NOMO-1 (cell line): ENCODE measurements at regions not wholly inside any gene's neighbourhood (a gene's known extent, or its start where the extent isn't known, plus 50 kb on each side); places are given as distances from the start of the nearest gene placed in this dataset.

ENCODE experiments used
- DNase-seq, 2 experiments: peaks; one replicate each; lab custom pipeline; 2025; ENCODE audit not compliant: unreplicated experiment in 2 of 2; lab: John Stamatoyannopoulos, UW

GRCh38 chr13:104289400-104289799, 1223.2 kb upstream of the SLC10A2 start:
- DNase-seq, result no peak

GRCh38 chr13:104288496-104288895, 1222.3 kb upstream of the SLC10A2 start:
- no peak for DNase-seq

DNA sequence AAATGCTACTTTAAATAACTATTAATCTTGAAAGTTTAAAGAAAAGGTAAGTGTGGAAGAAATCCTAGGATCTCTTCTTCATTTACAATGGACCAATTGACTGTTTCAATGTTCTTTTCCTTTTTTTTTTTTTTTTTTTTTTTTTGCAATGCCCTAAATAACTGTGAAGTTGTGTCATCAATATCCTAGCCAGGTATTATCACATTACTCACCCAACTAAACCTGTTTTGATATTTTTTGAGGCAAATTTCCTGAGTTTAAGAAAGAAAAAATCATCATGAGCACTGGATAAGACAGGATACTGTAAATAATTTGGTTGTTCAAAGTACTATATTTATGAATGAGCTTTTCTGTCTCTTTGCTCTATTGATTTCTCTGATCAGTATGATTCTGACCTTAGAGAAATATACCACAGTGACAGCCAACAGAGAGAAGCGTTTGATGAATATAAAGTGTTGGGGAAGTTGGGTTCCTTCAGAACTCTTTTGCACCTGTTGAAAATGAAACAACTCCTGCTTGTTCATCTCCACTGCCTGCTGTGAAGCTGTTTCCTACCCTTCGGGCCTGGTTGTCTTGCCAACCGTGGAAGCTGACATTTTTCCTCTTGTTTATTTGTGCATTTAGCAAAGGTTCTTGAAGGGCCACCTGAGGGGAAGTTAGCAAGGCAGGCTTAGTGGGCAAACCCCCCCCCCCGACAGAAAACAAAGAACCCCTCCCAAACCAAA, 1220.5 kb upstream of the SLC10A2 start:
- no peak for DNase-seq

GRCh38 chr13:104281910-104282309, 1215.7 kb upstream of the SLC10A2 start:
- no peak for DNase-seq

- no peak for DNase-seq
Measured at GRCh38 chr13:104270731-104271130, 1204.5 kb upstream of the SLC10A2 start.

GRCh38 chr13:104267206-104267811, 1201.1 kb upstream of the SLC10A2 start:
- no peak for DNase-seq

DNA sequence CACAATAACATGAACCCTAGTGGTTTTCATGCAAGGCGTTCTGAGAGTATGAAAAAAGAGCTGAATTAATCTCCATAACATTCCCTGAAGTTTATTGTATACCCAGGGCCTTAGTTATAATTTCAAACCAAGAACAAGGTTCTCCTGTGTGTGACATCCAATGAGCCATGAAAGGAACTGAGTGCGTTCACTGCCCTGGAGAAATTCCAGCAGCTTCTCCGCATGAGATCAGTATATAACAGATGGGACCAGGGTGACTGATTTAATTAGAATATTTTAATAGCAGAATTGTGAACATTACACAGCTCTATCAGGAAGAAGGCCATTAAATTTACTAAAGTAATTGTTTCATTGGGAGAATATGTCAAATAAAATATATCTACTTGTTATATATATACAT, 1190.5 kb upstream of the SLC10A2 start:
- no peak for DNase-seq

DNA sequence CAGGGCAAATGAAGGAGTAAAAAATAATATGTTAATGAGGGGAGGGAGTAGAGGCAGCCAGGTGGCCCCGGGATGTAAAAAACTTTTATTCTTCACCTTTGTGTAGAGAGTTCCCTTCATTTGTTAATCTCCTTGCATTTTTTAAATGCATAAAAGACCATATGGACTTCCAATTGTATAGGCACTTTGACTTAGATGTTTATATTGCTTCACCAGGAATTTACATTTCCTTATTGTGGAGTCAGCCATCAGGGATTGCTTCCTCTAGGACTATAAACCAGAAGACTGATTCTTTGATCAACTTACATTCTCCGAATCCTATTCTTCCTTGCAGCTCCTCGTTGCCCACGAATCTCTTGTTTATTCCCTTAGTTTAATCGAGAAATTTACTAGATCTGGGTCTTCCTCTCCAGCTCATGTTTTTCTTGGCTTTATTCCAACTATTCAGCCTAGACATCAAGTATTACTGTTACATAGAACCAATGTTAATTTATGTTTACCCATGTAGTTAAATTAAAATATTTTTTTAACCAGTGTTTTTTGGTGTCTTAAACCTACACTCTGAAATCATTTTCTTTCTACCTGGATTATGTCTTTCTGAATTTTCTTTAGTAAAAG, 1187.0 kb upstream of the SLC10A2 start:
- no peak for DNase-seq

DNA sequence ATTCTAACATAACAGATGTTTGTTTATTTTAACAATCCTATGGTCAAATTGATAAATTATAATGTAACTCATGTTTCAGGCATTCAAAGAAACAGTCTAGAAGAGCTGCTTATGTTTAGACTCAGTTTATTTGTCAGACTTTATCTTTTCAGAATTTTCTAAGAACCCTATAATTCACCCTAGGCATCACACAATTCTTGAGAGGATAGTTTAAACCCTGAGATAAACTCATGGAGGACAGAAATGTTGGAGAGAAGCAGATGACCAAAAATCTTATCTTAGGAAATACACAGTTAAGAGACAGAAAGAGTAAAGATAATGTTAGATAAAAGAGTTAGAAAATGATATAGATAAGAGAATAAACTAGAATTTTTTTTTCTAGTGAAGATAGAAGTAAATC, 1185.7 kb upstream of the SLC10A2 start:
- no peak for DNase-seq

DNA sequence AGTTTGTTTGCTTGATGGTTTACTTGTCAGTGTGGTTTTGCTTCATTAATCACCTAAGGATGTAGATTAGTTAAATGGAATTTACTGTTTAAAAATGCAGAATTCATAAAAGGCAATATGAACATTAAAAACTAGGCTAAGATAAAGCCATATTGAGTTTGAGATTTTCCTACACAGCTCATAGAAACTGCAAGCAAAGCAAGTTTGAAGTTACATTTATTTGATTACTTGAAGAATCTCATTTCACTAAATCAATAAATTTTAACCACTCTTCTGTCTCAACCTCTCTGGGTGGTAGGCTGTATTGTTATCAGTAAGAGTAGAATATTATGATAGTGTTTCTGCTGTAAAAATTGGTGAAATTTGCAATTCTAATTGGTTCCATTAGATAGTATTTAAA, 1180.7 kb upstream of the SLC10A2 start:
- no peak for DNase-seq

DNA sequence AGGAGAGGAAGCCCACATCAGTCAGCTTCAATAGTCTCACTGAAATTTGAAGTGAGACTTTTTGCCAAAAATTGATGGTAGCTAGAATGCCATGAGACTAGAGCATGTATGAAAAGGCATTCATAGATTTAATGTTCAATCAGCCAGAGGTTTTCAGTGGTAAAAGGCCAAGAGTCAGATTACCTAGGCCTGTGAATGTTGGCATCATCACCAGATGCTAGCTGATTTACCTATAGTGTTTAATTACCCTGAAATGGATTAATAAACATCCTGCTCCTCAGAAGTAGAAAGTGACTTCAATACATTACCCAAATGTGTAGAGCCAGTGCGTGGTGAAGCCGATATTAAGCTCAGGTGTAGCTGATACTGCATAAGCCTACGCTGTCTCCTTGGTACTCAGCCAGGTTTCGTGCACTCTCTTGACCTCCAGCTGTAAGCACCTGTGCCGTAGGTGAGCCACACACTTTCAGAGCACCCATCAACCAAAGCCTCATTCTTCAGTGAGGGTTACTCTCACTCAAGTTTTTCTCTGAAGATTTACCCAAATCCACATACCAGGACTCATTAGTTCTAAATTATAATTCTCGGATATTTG, 1140.3 kb upstream of the SLC10A2 start:
- DNase-seq, result no peak

- DNase-seq, result no peak
Measured at GRCh38 chr13:104204177-104204576, 1138.0 kb upstream of the SLC10A2 start.

- DNase-seq, result no peak
Measured at GRCh38 chr13:104198801-104199200, 1132.6 kb upstream of the SLC10A2 start.

DNA sequence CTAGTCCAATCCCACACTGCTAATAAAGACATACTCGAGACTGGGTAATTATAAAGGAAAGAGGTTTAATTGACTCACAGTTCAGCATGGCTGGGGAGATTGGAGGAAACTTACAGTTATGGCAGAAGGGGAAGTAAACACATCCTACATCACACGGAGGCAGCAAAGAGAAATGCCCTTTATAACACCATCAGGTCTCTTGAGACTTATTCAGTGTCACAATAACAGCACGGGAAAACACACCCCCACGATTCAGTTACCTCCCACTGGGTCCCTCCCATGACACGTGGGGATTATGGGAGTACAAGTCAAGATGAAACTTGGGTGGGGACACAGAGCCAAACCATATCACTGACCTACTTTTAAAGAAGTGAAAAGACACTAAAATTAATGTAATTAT, 1130.4 kb upstream of the SLC10A2 start:
- DNase-seq, result no peak

DNA sequence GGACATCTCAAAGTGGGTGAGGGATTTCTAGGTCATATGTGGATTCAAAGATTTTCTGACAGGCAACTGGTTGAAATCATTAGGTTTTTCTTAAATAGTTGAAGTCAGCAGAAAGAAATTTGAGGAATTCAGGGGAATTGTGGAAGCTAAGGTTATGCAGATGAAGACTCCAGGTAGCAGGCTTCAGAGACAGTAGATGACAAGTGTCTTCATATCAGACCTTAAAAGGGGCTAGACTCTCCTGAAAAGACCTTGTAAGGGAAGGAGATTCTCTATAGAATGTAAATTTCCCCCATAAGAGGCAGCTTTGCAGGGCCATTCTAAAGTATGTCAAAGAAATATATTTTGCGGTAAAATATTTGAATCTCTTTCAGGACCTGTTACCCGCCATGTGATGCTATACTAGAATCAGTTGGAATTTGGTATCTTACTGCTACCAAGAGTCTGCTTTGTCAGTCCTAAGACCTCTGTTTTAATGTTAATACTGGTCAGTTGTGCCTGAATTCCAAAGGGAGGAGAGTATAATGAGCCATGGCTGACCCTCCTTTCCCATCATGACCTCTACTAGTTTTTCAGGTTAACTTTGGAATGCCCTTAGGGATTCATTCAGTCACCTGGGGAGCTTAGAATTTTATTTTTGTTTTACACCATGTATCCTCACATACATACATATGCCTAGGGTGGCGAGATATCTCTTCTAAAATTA, 1115.5 kb upstream of the SLC10A2 start:
- DNase-seq, result no peak

DNA sequence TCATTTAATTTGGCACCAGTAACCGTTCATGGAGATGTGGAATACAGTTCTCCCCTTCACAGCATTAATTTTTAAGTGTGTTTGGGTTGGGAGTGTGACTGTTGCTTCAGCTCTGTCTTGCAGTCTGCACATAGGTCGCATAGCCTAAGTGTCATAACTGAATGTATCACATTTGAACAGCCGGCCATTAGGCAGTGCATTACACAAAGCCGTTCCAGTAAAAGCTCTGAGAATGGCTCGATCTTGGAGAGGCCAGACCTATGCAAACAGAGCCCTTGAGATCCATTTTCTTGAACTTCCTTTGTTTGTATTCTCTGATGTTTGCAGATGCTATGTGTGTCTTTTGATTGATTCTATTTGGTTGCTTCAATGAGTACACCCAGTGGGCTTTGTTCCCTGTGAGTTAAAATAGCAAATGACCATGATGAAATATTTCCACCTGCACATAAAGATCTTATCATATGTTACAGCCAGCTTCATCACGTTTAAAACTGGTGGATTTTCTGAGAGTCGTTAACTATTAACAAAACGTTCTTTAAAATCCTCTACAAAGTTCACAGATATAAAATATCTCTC, 1104.9 kb upstream of the SLC10A2 start:
- no peak for DNase-seq

- no peak for DNase-seq
Measured at GRCh38 chr13:104163866-104164630, 1097.8 kb upstream of the SLC10A2 start.

DNA sequence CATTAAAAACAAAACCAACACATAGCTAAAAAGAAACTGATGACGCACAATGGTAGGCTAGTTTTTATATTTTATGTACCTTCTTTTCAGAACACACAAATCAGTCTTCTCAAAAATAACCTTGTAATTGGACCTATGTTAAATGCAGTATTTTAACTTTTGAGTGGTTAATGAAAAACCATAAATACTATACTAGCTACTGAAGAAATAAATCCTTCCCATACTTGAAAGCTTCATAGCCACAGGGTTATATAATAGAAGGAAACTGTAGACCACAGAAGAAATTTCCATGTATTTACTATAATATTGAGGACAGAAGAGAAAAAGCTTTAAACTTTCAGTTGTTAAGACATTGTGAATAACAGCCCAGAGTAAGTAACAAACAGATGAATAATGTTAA, 1094.3 kb upstream of the SLC10A2 start:
- DNase-seq, result no peak

DNA sequence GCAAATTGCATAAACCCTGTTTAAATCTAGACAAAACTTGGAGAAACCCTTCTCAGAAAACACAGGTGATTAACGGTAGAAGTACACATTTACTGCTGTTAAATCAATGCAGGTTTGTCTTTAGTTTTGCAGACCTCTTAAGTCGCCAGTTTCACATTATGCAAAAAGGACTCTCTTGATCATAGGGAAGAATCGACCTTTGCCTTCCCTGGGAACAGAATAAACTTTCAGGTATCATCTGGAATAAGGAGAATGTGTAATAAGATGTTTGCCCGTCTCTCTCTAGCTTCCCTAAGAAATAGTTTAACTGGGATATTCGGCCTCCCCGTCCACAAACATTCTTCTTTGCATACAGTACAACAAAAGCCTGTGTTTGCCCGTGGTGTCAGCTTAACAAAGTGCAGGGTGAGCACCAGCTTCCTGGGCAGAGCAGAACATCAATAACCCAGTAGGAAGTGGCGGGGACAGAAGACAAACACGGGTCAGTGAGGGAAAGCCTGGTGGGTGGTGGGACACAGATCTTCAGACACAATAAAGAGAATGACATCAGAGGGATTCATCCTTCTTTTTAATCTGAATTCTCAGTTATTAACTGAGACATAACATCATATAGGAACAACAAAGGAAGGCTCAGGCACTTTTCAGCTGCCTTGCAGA, 1077.7 kb upstream of the SLC10A2 start:
- no peak for DNase-seq

GRCh38 chr13:104140552-104140951, 1074.3 kb upstream of the SLC10A2 start:
- DNase-seq, result no peak
